Skeletal muscle satellite cell (primary cell): ENCODE measurements at regions not wholly inside any gene's neighbourhood (a gene's known extent, or its start where the extent isn't known, plus 50 kb on each side); places are given as distances from the start of the nearest gene placed in this dataset.

Source experiments
- H3K27me3 ChIP-seq: 2 replicates; pipeline ENCODE4 v1.7.0; 2013; ENCODE audit warnings: low read length; ENCODE audit not compliant: control insufficient read depth, insufficient read depth
- H3K36me3 ChIP-seq: 2 replicates; pipeline ENCODE4 v1.7.0; 2013; ENCODE audit warnings: mild to moderate bottlenecking, control low read depth, low read length; ENCODE audit not compliant: insufficient read depth
- H3K4me1 ChIP-seq: 2 replicates; pipeline ENCODE4 v1.7.0; 2013; ENCODE audit warnings: low read length; ENCODE audit not compliant: control insufficient read depth, insufficient read depth
- H3K4me2 ChIP-seq: 2 replicates; pipeline ENCODE4 v1.7.0; 2013; ENCODE audit warnings: mild to moderate bottlenecking, low read length
- H3K4me3 ChIP-seq: 2 replicates; pipeline ENCODE4 v1.7.0; 2013; ENCODE audit warnings: low read length
- H3K9ac ChIP-seq: 2 replicates; pipeline ENCODE4 v1.7.0; 2013; ENCODE audit warnings: mild to moderate bottlenecking, low read depth, low read length, moderate library complexity
- H3K9me3 ChIP-seq: replicated peaks from 2 replicates; pipeline ENCODE4 v1.7.0; 2013; ENCODE audit warnings: mild to moderate bottlenecking, control low read depth, low read length

- no peaks in the 10 kb centered on the region for H3K27me3 ChIP-seq
- no peak overlapping the region for H3K4me3 ChIP-seq
- H3K4me2 ChIP-seq: no peak overlapping the region
- no peak overlapping the region for H3K9ac ChIP-seq
- no peaks in the 10 kb centered on the region for H3K9me3 ChIP-seq
- no peaks in the 10 kb centered on the region for H3K36me3 ChIP-seq
- H3K4me1 ChIP-seq: no peaks in the 10 kb centered on the region
These were observed 146.2 kb upstream of the GORAB start for GRCh38 chr1:170385750-170386149.

GRCh38 chr1:170388489-170388888, 143.5 kb upstream of the GORAB start:
- H3K4me1 ChIP-seq: no peaks in the 10 kb centered on the region
- H3K4me3 ChIP-seq: no peak overlapping the region
- H3K36me3 ChIP-seq: no peaks in the 10 kb centered on the region
- no peaks in the 10 kb centered on the region for H3K9me3 ChIP-seq
- no peak overlapping the region for H3K9ac ChIP-seq
- H3K4me2 ChIP-seq: no peak overlapping the region
- no peaks in the 10 kb centered on the region for H3K27me3 ChIP-seq

DNA sequence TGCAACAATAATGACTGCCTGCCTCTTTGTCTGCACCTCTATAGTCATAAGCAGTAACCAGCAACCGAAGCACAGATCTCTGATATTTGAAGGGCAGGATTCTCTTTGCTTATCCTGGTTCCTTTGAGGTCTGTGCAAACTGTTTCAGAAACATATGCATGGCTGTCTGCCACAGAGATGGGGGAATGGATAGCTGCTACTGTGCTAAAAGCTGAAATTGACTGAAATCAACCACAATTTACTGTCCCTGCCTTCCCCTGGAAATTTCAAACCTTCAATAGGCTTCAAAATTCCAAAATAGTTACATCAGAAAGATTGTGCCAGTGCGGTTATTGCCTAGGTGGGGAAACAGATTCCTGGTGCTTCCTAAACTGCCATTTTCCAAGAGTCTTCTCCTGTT, 136.8 kb upstream of the GORAB start:
- H3K4me2 ChIP-seq: no peak overlapping the region
- H3K27me3 ChIP-seq: no peaks in the 10 kb centered on the region
- H3K9ac ChIP-seq: no peak overlapping the region
- H3K9me3 ChIP-seq: no peaks in the 10 kb centered on the region
- H3K4me1 ChIP-seq: no peaks in the 10 kb centered on the region
- H3K4me3 ChIP-seq: no peak overlapping the region
- no peaks in the 10 kb centered on the region for H3K36me3 ChIP-seq

DNA sequence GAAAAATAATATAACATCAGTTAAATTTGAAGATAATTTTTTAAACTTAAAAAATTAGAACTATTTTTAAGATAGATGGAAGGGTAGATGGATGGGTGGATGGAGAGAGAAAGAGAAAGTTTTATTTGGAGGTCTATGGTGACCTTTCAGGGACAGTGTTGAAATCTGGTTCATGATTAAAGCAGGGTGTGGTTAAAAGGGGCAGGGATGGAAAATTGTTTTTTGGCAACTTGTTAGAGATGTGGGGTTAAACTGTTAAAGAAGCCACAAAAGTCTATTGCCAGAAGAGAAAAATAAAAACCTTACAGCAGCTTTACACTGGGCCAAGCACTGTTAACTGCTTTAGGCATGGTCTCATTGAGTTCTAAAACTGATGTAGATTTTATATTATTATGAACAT, 134.9 kb upstream of the GORAB start:
- Histone ChIP-seq H3K4me3 (no peak overlapping the region), H3K36me3 (no peaks in the 10 kb centered on the region), H3K9me3 (no peaks in the 10 kb centered on the region), H3K9ac (no peak overlapping the region), H3K4me2 (no peak overlapping the region), H3K4me1 (peaks cover under 1% of the 10 kb centered on the region), H3K27me3 (no peaks in the 10 kb centered on the region)

- Histone ChIP-seq H3K9me3 (no peaks in the 10 kb centered on the region), H3K4me1 (peaks cover 6% of the 10 kb centered on the region), H3K4me3 (no peak overlapping the region), H3K4me2 (no peak overlapping the region), H3K9ac (no peak overlapping the region), H3K27me3 (no peaks in the 10 kb centered on the region), H3K36me3 (no peaks in the 10 kb centered on the region)
These were observed 129.3 kb upstream of the GORAB start for GRCh38 chr1:170402476-170403311.

DNA sequence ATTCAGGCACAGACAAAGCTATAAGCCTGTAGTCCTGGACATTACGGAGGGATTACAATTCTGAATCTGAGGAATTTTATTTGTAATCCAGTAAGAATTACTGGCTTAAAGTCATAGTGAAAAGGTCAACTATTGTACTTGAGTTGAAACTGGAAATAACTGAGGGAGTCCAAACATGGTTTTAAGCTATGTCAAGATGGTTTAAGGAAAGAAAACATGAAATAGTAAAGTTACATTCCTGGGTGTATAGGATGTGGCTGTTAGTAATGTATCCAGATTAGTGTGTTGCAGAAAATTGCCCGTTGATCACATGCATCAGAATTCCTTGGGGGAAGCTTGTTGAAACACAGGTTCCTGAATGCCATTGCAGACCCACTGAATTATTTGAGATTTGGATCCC, 124.8 kb upstream of the GORAB start:
- no peaks in the 10 kb centered on the region for H3K27me3 ChIP-seq
- H3K9ac ChIP-seq: no peak overlapping the region
- H3K9me3 ChIP-seq: no peaks in the 10 kb centered on the region
- peaks cover 17% of the 10 kb centered on the region for H3K4me1 ChIP-seq
- H3K4me3 ChIP-seq: no peak overlapping the region
- no peak overlapping the region for H3K4me2 ChIP-seq
- no peaks in the 10 kb centered on the region for H3K36me3 ChIP-seq

GRCh38 chr1:170407581-170407980, 124.4 kb upstream of the GORAB start:
- Histone ChIP-seq H3K4me1 (peaks cover 13% of the 10 kb centered on the region), H3K36me3 (no peaks in the 10 kb centered on the region), H3K4me3 (no peak overlapping the region), H3K9ac (no peak overlapping the region), H3K27me3 (no peaks in the 10 kb centered on the region), H3K4me2 (no peak overlapping the region), H3K9me3 (no peaks in the 10 kb centered on the region)

- no peaks in the 10 kb centered on the region for H3K9me3 ChIP-seq
- no peaks in the 10 kb centered on the region for H3K27me3 ChIP-seq
- no peaks in the 10 kb centered on the region for H3K36me3 ChIP-seq
- peaks cover 23% of the 10 kb centered on the region for H3K4me1 ChIP-seq
- no peak overlapping the region for H3K4me3 ChIP-seq
- peak overlapping the region; percentile 41 for H3K4me2 ChIP-seq
- H3K9ac ChIP-seq: peak overlapping the region; percentile 45
These were observed 121.4 kb upstream of the GORAB start for GRCh38 chr1:170410401-170411166.

GRCh38 chr1:170414989-170415709, 116.8 kb upstream of the GORAB start:
- H3K36me3 ChIP-seq: no peaks in the 10 kb centered on the region
- H3K4me1 ChIP-seq: peaks cover 21% of the 10 kb centered on the region
- no peak overlapping the region for H3K4me3 ChIP-seq
- no peak overlapping the region for H3K4me2 ChIP-seq
- H3K27me3 ChIP-seq: no peaks in the 10 kb centered on the region
- peak overlapping the region; percentile 27 for H3K9ac ChIP-seq
- H3K9me3 ChIP-seq: no peaks in the 10 kb centered on the region

GRCh38 chr1:170415710-170416372, 116.1 kb upstream of the GORAB start:
- Histone ChIP-seq H3K4me3 (no peak overlapping the region), H3K4me2 (no peak overlapping the region), H3K9me3 (no peaks in the 10 kb centered on the region), H3K36me3 (no peaks in the 10 kb centered on the region), H3K27me3 (no peaks in the 10 kb centered on the region), H3K4me1 (peaks cover 16% of the 10 kb centered on the region), H3K9ac (peak overlapping the region; percentile 27)

DNA sequence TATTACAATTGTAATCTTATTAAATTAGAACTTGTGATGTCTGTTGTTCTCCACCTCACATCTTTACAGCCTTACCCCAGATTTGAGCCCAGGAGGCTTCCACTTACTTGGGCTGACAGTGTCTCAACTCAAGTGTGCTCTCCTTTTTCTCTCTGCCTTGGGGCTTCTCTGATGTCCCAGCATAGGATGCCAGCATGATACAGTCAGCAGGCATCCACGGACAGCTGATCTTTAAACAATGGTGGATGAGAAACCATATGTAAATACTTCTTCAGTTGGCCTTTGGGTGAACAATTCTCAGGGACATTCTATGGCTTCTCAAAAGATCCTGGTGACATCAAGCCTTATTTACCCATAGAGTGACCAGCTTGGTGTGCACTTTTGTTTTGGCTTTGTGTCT, 107.6 kb upstream of the GORAB start:
- H3K36me3 ChIP-seq: no peaks in the 10 kb centered on the region
- H3K4me3 ChIP-seq: no peak overlapping the region
- H3K9ac ChIP-seq: no peak overlapping the region
- no peaks in the 10 kb centered on the region for H3K27me3 ChIP-seq
- no peaks in the 10 kb centered on the region for H3K9me3 ChIP-seq
- H3K4me2 ChIP-seq: no peak overlapping the region
- H3K4me1 ChIP-seq: no peaks in the 10 kb centered on the region
